ENCODE measurements at regions not wholly inside any gene's neighbourhood (a gene's known extent, or its start where the extent isn't known, plus 50 kb on each side); places are given as distances from the start of the nearest gene placed in this dataset.
"Not testable (repeated sequence)": the region's sequence is repeated elsewhere in the genome, so short reads cannot be mapped to it uniquely, and the experiment has no call there.

GRCh38 chr2:13604951-13605661 is 888.4 kb downstream of the TRIB2 start:
- DNase-seq (ENCODE audit: low read depth): no peak

GRCh38 chr2:13607139-13607538 is 890.4 kb downstream of the TRIB2 start:
- no peak for DNase-seq (ENCODE audit: low read depth)

GRCh38 chr2:13611939-13612338 is 895.2 kb downstream of the TRIB2 start:
- DNase-seq (ENCODE audit: low read depth): no peak

GRCh38 chr2:13616059-13616458 is 899.3 kb downstream of the TRIB2 start:
- DNase-seq (ENCODE audit: low read depth): no peak

- DNase-seq (ENCODE audit: low read depth): no peak
Observed at GRCh38 chr2:13616616-13617015, 899.9 kb downstream of the TRIB2 start.

- no peak for DNase-seq (ENCODE audit: low read depth)
Observed at GRCh38 chr2:13628122-13628521, 911.4 kb downstream of the TRIB2 start.

- peak; percentile 57 for DNase-seq (ENCODE audit: low read depth)
Observed at GRCh38 chr2:13638181-13638580, 921.4 kb downstream of the TRIB2 start.

GRCh38 chr2:13649918-13650317 is 933.2 kb downstream of the TRIB2 start:
- DNase-seq (ENCODE audit: low read depth): no peak

GRCh38 chr2:13650586-13651180 is 933.9 kb downstream of the TRIB2 start:
- DNase-seq (ENCODE audit: low read depth): peak; percentile 37

- DNase-seq (ENCODE audit: low read depth): no peak
Observed at GRCh38 chr2:13651684-13652131, 935.0 kb downstream of the TRIB2 start.

- DNase-seq (ENCODE audit: low read depth): peak; percentile 89
Observed at GRCh38 chr2:13652531-13653313, 936.0 kb downstream of the TRIB2 start.

- DNase-seq (ENCODE audit: low read depth): peak; percentile 42
Observed at GRCh38 chr2:13654416-13654815, 937.7 kb downstream of the TRIB2 start.

GRCh38 chr2:13660231-13660630 is 943.5 kb downstream of the TRIB2 start:
- no peak for DNase-seq (ENCODE audit: low read depth)

GRCh38 chr2:13662055-13662454 is 945.3 kb downstream of the TRIB2 start:
- DNase-seq (ENCODE audit: low read depth): peak; percentile 78

- no peak for DNase-seq (ENCODE audit: low read depth)
Observed at GRCh38 chr2:13666582-13667414, 950.1 kb downstream of the TRIB2 start.

- DNase-seq (ENCODE audit: low read depth): no peak
Observed at GRCh38 chr2:13667415-13667757, 950.6 kb downstream of the TRIB2 start.

- DNase-seq (ENCODE audit: low read depth): peak; percentile 59
Observed at GRCh38 chr2:13669607-13670006, 952.9 kb downstream of the TRIB2 start.

- DNase-seq (ENCODE audit: low read depth): not testable (repeated sequence)
Observed at GRCh38 chr2:13673821-13674220, 957.1 kb downstream of the TRIB2 start.

- DNase-seq (ENCODE audit: low read depth): peak; percentile 70
Observed at GRCh38 chr2:13676269-13676668, 956.2 kb upstream of the LRATD1 start.

GRCh38 chr2:13681936-13682335 is 950.6 kb upstream of the LRATD1 start:
- DNase-seq (ENCODE audit: low read depth): no peak

GRCh38 chr2:13682540-13683272 is 949.8 kb upstream of the LRATD1 start:
- DNase-seq (ENCODE audit: low read depth): peak; percentile 87

Data from ELR (cell line).